Coronary artery (tissue), 2 donors: ENCODE measurements at regions not wholly inside any gene's neighbourhood (a gene's known extent, or its start where the extent isn't known, plus 50 kb on each side); places are given as distances from the start of the nearest gene placed in this dataset.

Experiments
- DNase-seq: peaks from one replicate; pipeline ENCODE4 v3.0.0-alpha.2; 2017; ENCODE audit warnings: low spot score
- H3K27ac ChIP-seq, 2 donors: fragments of 200-600 bp; sonication (generic); one replicate each; pipeline ENCODE4 v1.5.1; 2016 to 2019
- H3K4me3 ChIP-seq: fragments of 200-600 bp; sonication (generic); 2 replicates; pipeline ENCODE4 v1.5.1; 2016; ENCODE audit warnings: mild to moderate bottlenecking, moderate library complexity
- CTCF ChIP-seq: fragments of 200-600 bp; sonication (generic); IDR thresholded peaks from one replicate; pipeline ENCODE4 v1.5.1; 2019; ENCODE audit warnings: antibody characterized with exemption

DNA sequence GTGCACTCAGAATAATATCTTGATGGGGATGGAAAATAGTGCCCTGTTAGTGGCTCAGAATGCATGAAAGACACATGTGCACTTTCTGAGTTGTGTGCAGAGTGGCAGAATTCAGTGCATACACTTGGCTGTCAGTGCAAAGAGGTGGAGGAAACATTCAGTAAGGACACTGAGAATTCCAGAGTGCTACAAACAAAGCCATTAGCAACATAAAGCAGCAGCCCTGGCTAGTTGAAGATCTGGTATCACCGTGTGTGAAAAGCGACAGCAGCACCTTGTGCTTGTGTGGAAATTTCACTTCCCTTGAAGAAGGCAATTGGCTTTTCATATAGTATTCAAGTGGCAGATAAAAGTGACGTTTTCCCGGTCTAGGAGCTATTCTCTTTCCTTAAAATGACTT lies 810.4 kb downstream of the TRIML1 start:
- H3K27ac ChIP-seq, result no peak overlapping the region
- H3K4me3 ChIP-seq, result no peak overlapping the region
- no peak for TF ChIP-seq CTCF
- no peak for DNase-seq

- DNase-seq, result no peak
- TF ChIP-seq CTCF, result no peak
- no peak overlapping the region for H3K4me3 ChIP-seq
- H3K27ac ChIP-seq, result no peak overlapping the region
These were observed 815.8 kb downstream of the TRIML1 start for GRCh38 chr4:188955066-188955465.

GRCh38 chr4:188956566-188956965 lies 817.3 kb downstream of the TRIML1 start:
- no peak for TF ChIP-seq CTCF
- DNase-seq, result no peak
- no peak overlapping the region for H3K4me3 ChIP-seq
- H3K27ac ChIP-seq, result no peak overlapping the region

- no peak for DNase-seq
- no peak for TF ChIP-seq CTCF
- Histone ChIP-seq H3K27ac (no peak overlapping the region), H3K4me3 (no peak overlapping the region)
These were observed 819.1 kb downstream of the TRIML1 start for GRCh38 chr4:188958346-188958745.

- Histone ChIP-seq H3K4me3 (no peak overlapping the region), H3K27ac (no peak overlapping the region)
- TF ChIP-seq CTCF, result no peak
- no peak for DNase-seq
These were observed 820.2 kb downstream of the TRIML1 start for GRCh38 chr4:188959424-188959823.

DNA sequence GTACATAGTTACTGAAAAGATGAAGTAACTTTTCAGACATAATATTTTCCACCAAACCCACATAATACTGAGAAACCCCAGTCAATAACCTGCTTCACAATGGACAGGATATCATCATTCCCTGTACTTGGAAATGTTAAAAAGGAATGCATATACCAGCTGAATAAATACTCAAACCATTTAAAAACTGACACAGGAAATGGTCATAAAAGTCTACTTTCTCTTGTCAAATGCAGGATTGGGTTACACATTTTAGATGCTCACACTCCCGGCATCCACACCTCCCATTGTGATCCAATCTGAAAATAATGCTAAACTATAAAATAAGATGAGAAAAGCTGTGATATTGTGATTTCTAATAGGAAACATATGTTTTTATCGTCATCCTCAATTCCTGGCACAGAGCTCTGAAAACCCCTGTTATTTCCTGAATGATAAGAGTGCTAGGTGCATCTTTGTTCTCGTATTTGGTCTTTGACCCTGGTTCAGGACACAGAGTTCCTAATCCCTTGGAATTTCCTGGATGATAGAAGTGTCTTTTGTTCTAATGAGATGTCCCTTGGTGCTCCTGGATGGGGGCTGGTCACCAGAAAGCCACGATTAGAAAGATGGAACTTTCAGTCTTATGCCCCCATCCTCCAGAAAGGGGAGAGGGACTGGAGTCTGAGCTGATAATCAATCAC lies 821.3 kb downstream of the TRIML1 start:
- Histone ChIP-seq H3K27ac (no peak overlapping the region), H3K4me3 (no peak overlapping the region)
- no peak for DNase-seq
- no peak for TF ChIP-seq CTCF

DNA sequence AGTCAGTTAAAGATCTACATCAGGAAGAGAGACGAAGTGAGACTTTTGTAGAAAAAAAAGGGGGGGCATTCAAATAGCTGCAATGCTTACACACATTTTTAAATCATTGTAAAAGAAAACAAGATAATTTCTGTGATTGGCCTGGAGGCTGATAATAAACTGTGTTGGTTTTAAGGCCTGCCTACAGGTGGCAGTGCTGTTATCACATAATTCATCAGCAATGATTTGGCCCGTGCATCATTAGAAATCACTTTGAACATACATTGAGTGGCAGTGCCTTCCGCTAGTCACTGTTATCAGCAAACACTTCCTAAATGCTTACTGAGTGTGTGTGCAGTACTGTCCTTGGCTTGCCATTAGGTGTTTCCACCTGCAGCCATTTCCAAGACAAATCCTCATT lies 831.9 kb downstream of the TRIML1 start:
- no peak overlapping the region for H3K27ac ChIP-seq
- no peak for DNase-seq
- TF ChIP-seq CTCF, result no peak
- no peak overlapping the region for H3K4me3 ChIP-seq
